ENCODE measurements at regions not wholly inside any gene's neighbourhood (a gene's known extent, or its start where the extent isn't known, plus 50 kb on each side); places are given as distances from the start of the nearest gene placed in this dataset.

- no peak overlapping the region for H3K27ac ChIP-seq (ENCODE audit: low read depth, low read length)
- Mint-ChIP-seq H3K36me3 (ENCODE audit: low read depth) (no peaks in the 10 kb centered on the region), H3K27me3 (ENCODE audit: insufficient read depth) (peaks cover 24% of the 10 kb centered on the region), H3K4me1 (no peaks in the 10 kb centered on the region), H3K4me3 (no peak overlapping the region), H3K27ac (no peak overlapping the region), H3K9me3 (no peaks in the 10 kb centered on the region)
- H3K36me3 ChIP-seq (ENCODE audit: control insufficient read depth, insufficient read depth, low read length) = no peaks in the 10 kb centered on the region
- no peaks in the 10 kb centered on the region for H3K9me3 ChIP-seq (ENCODE audit: control insufficient read depth, low read length)
- WGBS, 2 experiments (ENCODE audit: insufficient coverage in 1 of 2, insufficient read length in 1 of 2) = 93 to 94% methylated on average over 7 to 8 of the region's 8 CpGs
- DNase-seq = no peak
- TF ChIP-seq CTCF (conservative IDR thresholded peaks at IDR 0.05) = no peak
- no peak overlapping the region for H3K9ac ChIP-seq (ENCODE audit: extremely low read depth, low read length, poor library complexity, severe bottlenecking)
- H3K4me1 ChIP-seq (ENCODE audit: control insufficient read depth, insufficient read depth, low read length) = peaks cover 4% of the 10 kb centered on the region
- H3K4me3 ChIP-seq (ENCODE audit: low read length) = no peak overlapping the region
- H3K27me3 ChIP-seq (ENCODE audit: control insufficient read depth, insufficient read depth, low read length, poor library complexity, severe bottlenecking) = peaks cover 23% of the 10 kb centered on the region
Measured at GRCh38 chr7:18230271-18230670, 202.6 kb upstream of the PRPS1L1 start.

GRCh38 chr7:18231854-18232253, 204.2 kb upstream of the PRPS1L1 start:
- TF ChIP-seq CTCF (conservative IDR thresholded peaks at IDR 0.05) = no peak
- Mint-ChIP-seq H3K9me3 (no peaks in the 10 kb centered on the region), H3K4me3 (no peak overlapping the region), H3K36me3 (ENCODE audit: low read depth) (no peaks in the 10 kb centered on the region), H3K4me1 (no peaks in the 10 kb centered on the region), H3K27ac (no peak overlapping the region), H3K27me3 (ENCODE audit: insufficient read depth) (peaks cover 38% of the 10 kb centered on the region)
- peaks cover 4% of the 10 kb centered on the region for H3K4me1 ChIP-seq (ENCODE audit: control insufficient read depth, insufficient read depth, low read length)
- H3K9ac ChIP-seq (ENCODE audit: extremely low read depth, low read length, poor library complexity, severe bottlenecking) = no peak overlapping the region
- DNase-seq = no peak
- 92 to 100% methylated on average over 1 to 3 of the region's 4 CpGs for WGBS, 2 experiments (ENCODE audit: insufficient coverage in 1 of 2, insufficient read length in 1 of 2)
- H3K4me3 ChIP-seq (ENCODE audit: low read length) = no peak overlapping the region
- H3K9me3 ChIP-seq (ENCODE audit: control insufficient read depth, low read length) = no peaks in the 10 kb centered on the region
- H3K36me3 ChIP-seq (ENCODE audit: control insufficient read depth, insufficient read depth, low read length) = no peaks in the 10 kb centered on the region
- no peak overlapping the region for H3K27ac ChIP-seq (ENCODE audit: low read depth, low read length)
- H3K27me3 ChIP-seq (ENCODE audit: control insufficient read depth, insufficient read depth, low read length, poor library complexity, severe bottlenecking) = peaks cover 39% of the 10 kb centered on the region

GRCh38 chr7:18234519-18234918, 206.9 kb upstream of the PRPS1L1 start:
- no peak overlapping the region for H3K27ac Mint-ChIP-seq
- 88 to 100% methylated on average over 1 to 2 of the region's 2 CpGs for WGBS, 2 experiments (ENCODE audit: insufficient coverage in 1 of 2, insufficient read length in 1 of 2)
- Histone ChIP-seq H3K27me3 (ENCODE audit: control insufficient read depth, insufficient read depth, low read length, poor library complexity, severe bottlenecking) (peaks cover 40% of the 10 kb centered on the region), H3K9ac (ENCODE audit: extremely low read depth, low read length, poor library complexity, severe bottlenecking) (no peak overlapping the region), H3K36me3 (ENCODE audit: control insufficient read depth, insufficient read depth, low read length) (no peaks in the 10 kb centered on the region), H3K4me1 (ENCODE audit: control insufficient read depth, insufficient read depth, low read length) (peaks cover 4% of the 10 kb centered on the region), H3K4me3 (ENCODE audit: low read length) (no peak overlapping the region), H3K9me3 (ENCODE audit: control insufficient read depth, low read length) (no peaks in the 10 kb centered on the region), H3K27ac (ENCODE audit: low read depth, low read length) (no peak overlapping the region)
- H3K4me1 Mint-ChIP-seq = peaks cover 7% of the 10 kb centered on the region
- H3K4me3 Mint-ChIP-seq = no peak overlapping the region
- no peak for DNase-seq
- peaks cover 45% of the 10 kb centered on the region for H3K27me3 Mint-ChIP-seq (ENCODE audit: insufficient read depth)
- H3K36me3 Mint-ChIP-seq (ENCODE audit: low read depth) = no peaks in the 10 kb centered on the region
- TF ChIP-seq CTCF (conservative IDR thresholded peaks at IDR 0.05) = no peak
- H3K9me3 Mint-ChIP-seq = no peaks in the 10 kb centered on the region

Data from endodermal cell (in vitro differentiated cells).